ENCODE measurements at regions not wholly inside any gene's neighbourhood (a gene's known extent, or its start where the extent isn't known, plus 50 kb on each side); places are given as distances from the start of the nearest gene placed in this dataset.

GRCh38 chr11:81255895-81256294 lies 1477.8 kb downstream of the FAM181B start:
- Histone ChIP-seq H3K4me1 (ENCODE audit: control insufficient read depth in 5 of 5, insufficient read depth in 5 of 5, low read length in 5 of 5) (peaks cover 0 to 4% (median 0%) of the 10 kb centered on the region in 5 donors), H3K27ac (ENCODE audit: low read depth in 1 of 2, low read length in 1 of 2) (no peak overlapping the region), H3K9me3 (ENCODE audit: control insufficient read depth in 4 of 4, insufficient read depth in 3 of 4, low read length in 3 of 4) (no peaks in the 10 kb centered on the region), H3K27me3 (ENCODE audit: control insufficient read depth in 3 of 3, insufficient read depth in 3 of 3, low read length in 2 of 3) (no peaks in the 10 kb centered on the region), H3K36me3 (ENCODE audit: control insufficient read depth in 4 of 4, insufficient read depth in 4 of 4, low read length in 4 of 4) (no peaks in the 10 kb centered on the region), H3K9ac (ENCODE audit: insufficient read depth in 1 of 2, low read length in 2 of 2) (no peak overlapping the region), H3K4me3 (no peak overlapping the region)
- ATAC-seq (ENCODE audit: insufficient read depth, low FRiP score) (no peak), DNase-seq (no peak)
- TF ChIP-seq CTCF (IDR thresholded peaks at IDR 0.05; ENCODE audit: control extremely low read depth, extremely low read depth), result no peak
- WGBS, 2 donors, result 49 to 62% methylated on average over 1 of the region's 1 CpG

GRCh38 chr11:81253244-81253643 lies 1480.4 kb downstream of the FAM181B start:
- ATAC-seq (ENCODE audit: insufficient read depth, low FRiP score), result no peak
- no peak overlapping the region for H3K9ac ChIP-seq (ENCODE audit: insufficient read depth in 1 of 2, low read length in 2 of 2)
- no peaks in the 10 kb centered on the region for H3K36me3 ChIP-seq (ENCODE audit: control insufficient read depth in 4 of 4, insufficient read depth in 4 of 4, low read length in 4 of 4)
- TF ChIP-seq CTCF (IDR thresholded peaks at IDR 0.05; ENCODE audit: control extremely low read depth, extremely low read depth), result no peak
- peaks cover 0 to 3% (median 0%) of the 10 kb centered on the region in 5 donors for H3K4me1 ChIP-seq (ENCODE audit: control insufficient read depth in 5 of 5, insufficient read depth in 5 of 5, low read length in 5 of 5)
- H3K27ac ChIP-seq (ENCODE audit: low read depth in 1 of 2, low read length in 1 of 2), result no peak overlapping the region
- no peak overlapping the region for H3K4me3 ChIP-seq
- H3K9me3 ChIP-seq (ENCODE audit: control insufficient read depth in 4 of 4, insufficient read depth in 3 of 4, low read length in 3 of 4), result no peaks in the 10 kb centered on the region
- 45 to 52% methylated on average over 1 of the region's 1 CpG for WGBS, 2 donors
- no peaks in the 10 kb centered on the region for H3K27me3 ChIP-seq (ENCODE audit: control insufficient read depth in 3 of 3, insufficient read depth in 3 of 3, low read length in 2 of 3)
- peak in 2 of 3 donors; percentile 10 to 39 for DNase-seq

- H3K9me3 ChIP-seq (ENCODE audit: control insufficient read depth in 4 of 4, insufficient read depth in 3 of 4, low read length in 3 of 4), result no peaks in the 10 kb centered on the region
- H3K9ac ChIP-seq (ENCODE audit: insufficient read depth in 1 of 2, low read length in 2 of 2), result no peak overlapping the region
- no peak overlapping the region for H3K4me3 ChIP-seq
- DNase-seq (no peak), ATAC-seq (ENCODE audit: insufficient read depth, low FRiP score) (no peak)
- no peaks in the 10 kb centered on the region for H3K4me1 ChIP-seq (ENCODE audit: control insufficient read depth in 5 of 5, insufficient read depth in 5 of 5, low read length in 5 of 5)
- H3K27ac ChIP-seq (ENCODE audit: low read depth in 1 of 2, low read length in 1 of 2), result no peak overlapping the region
- no peaks in the 10 kb centered on the region for H3K36me3 ChIP-seq (ENCODE audit: control insufficient read depth in 4 of 4, insufficient read depth in 4 of 4, low read length in 4 of 4)
- 65 to 73% methylated on average over 3 of the region's 3 CpGs for WGBS, 2 donors
- no peak for TF ChIP-seq CTCF (IDR thresholded peaks at IDR 0.05; ENCODE audit: control extremely low read depth, extremely low read depth)
- no peaks in the 10 kb centered on the region for H3K27me3 ChIP-seq (ENCODE audit: control insufficient read depth in 3 of 3, insufficient read depth in 3 of 3, low read length in 2 of 3)
These were observed 1486.7 kb downstream of the FAM181B start for GRCh38 chr11:81246941-81247340.

GRCh38 chr11:81245791-81246190 lies 1487.9 kb downstream of the FAM181B start:
- no peak overlapping the region for H3K27ac ChIP-seq (ENCODE audit: low read depth in 1 of 2, low read length in 1 of 2)
- no peaks in the 10 kb centered on the region for H3K27me3 ChIP-seq (ENCODE audit: control insufficient read depth in 3 of 3, insufficient read depth in 3 of 3, low read length in 2 of 3)
- H3K4me3 ChIP-seq, result no peak overlapping the region
- ATAC-seq (ENCODE audit: insufficient read depth, low FRiP score) (no peak), DNase-seq (no peak)
- H3K9me3 ChIP-seq (ENCODE audit: control insufficient read depth in 4 of 4, insufficient read depth in 3 of 4, low read length in 3 of 4), result no peaks in the 10 kb centered on the region
- no peaks in the 10 kb centered on the region for H3K36me3 ChIP-seq (ENCODE audit: control insufficient read depth in 4 of 4, insufficient read depth in 4 of 4, low read length in 4 of 4)
- no peaks in the 10 kb centered on the region for H3K4me1 ChIP-seq (ENCODE audit: control insufficient read depth in 5 of 5, insufficient read depth in 5 of 5, low read length in 5 of 5)
- 75 to 82% methylated on average over 3 of the region's 3 CpGs for WGBS, 2 donors
- no peak overlapping the region for H3K9ac ChIP-seq (ENCODE audit: insufficient read depth in 1 of 2, low read length in 2 of 2)
- no peak for TF ChIP-seq CTCF (IDR thresholded peaks at IDR 0.05; ENCODE audit: control extremely low read depth, extremely low read depth)

Measured in lung (tissue), 11 donors.